Sigmoid colon (tissue), 6 donors: ENCODE measurements at regions not wholly inside any gene's neighbourhood (a gene's known extent, or its start where the extent isn't known, plus 50 kb on each side); places are given as distances from the start of the nearest gene placed in this dataset.
A peak's percentile ranks its signal among the peaks of the same experiment; 100 is the strongest.

ENCODE experiments used
- DNase-seq: peaks from one replicate; pipeline ENCODE4 v3.0.0-alpha.2; 2019
- H3K27ac ChIP-seq, 4 donors: fragments of 200-600 bp; sonication (generic); one replicate each; pipeline ENCODE4 v1.5.1; 2016 to 2019; ENCODE audit warnings: mild to moderate bottlenecking in 1 of 4
- H3K27me3 ChIP-seq, 3 donors: fragments of 200-600 bp; sonication (generic); one replicate each; pipeline ENCODE4 v1.5.1; 2019; ENCODE audit warnings: mild to moderate bottlenecking in 1 of 3
- H3K36me3 ChIP-seq, 4 donors: fragments of 200-600 bp; sonication (generic); one replicate each; pipeline ENCODE4 v1.5.1; 2016 to 2019
- H3K4me1 ChIP-seq, 4 donors: fragments of 200-600 bp; sonication (generic); one replicate each; pipeline ENCODE4 v1.5.1; 2017 to 2019
- H3K4me3 ChIP-seq, 4 donors: fragments of 200-600 bp; sonication (generic); one replicate each; pipeline ENCODE4 v1.5.1; 2017 to 2019; ENCODE audit warnings: mild to moderate bottlenecking in 2 of 4, moderate library complexity in 1 of 4
- H3K9me3 ChIP-seq, 4 donors: fragments of 200-600 bp in 3 of 4; sonication (generic) in 3 of 4; one replicate each; pipeline versions ENCODE4 v1.5.1 to v1.6.1; 2013 to 2019
- CTCF ChIP-seq, 4 experiments: fragments of 450-650 bp in 3 of 4; fragments of 200-600 bp in 1 of 4; IDR thresholded peaks; one replicate each; pipeline ENCODE4 v1.5.1; 2016 to 2019; ENCODE audit warnings: antibody characterized with exemption in 4 of 4, mild to moderate bottlenecking in 3 of 4, moderate library complexity in 2 of 4
- EP300 ChIP-seq, 4 donors: sonication (generic); formaldehyde crosslinking; IDR thresholded peaks; one replicate each; pipeline ENCODE4 v1.6.1; 2017; ENCODE audit warnings: antibody characterized with exemption in 4 of 4
- POLR2A ChIP-seq, 2 donors: fragments of 450-650 bp; IDR thresholded peaks; one replicate each; pipeline ENCODE4 v1.6.1; 2016; ENCODE audit warnings: antibody characterized with exemption in 2 of 2, mild to moderate bottlenecking in 2 of 2, moderate library complexity in 2 of 2
- POLR2AphosphoS5 ChIP-seq, 4 donors: sonication (generic); formaldehyde crosslinking; IDR thresholded peaks; one replicate each; pipeline ENCODE4 v1.6.1; 2017; ENCODE audit warnings: antibody characterized with exemption in 4 of 4
- WGBS, 2 donors: extraction: QIAGEN DNeasy Blood & Tissue Kit; methylation state at CpG; one replicate each; pipeline ENCODE4 v1.1.7; 2013; 5-methylcytosine and 5-hydroxymethylcytosine counted together
- intact Hi-C: fragments of 100-400 bp; cut with DNase I; formaldehyde crosslinking; loops from one replicate; pipeline ENCODE4 v1.15.1; 2023
- donor health status: healthy with polysubstance abuse.
- donor health status: healthy.

- Histone ChIP-seq H3K27me3 (no peaks in the 10 kb centered on the region), H3K9me3 (peaks cover 5 to 11% (median 9%) of the 10 kb centered on the region in 4 donors), H3K36me3 (peaks cover 0 to 3% (median 0%) of the 10 kb centered on the region in 4 donors), H3K27ac (no peak overlapping the region), H3K4me3 (no peak overlapping the region), H3K4me1 (no peaks in the 10 kb centered on the region)
- intact Hi-C loops, result no loop called here
- TF ChIP-seq POLR2AphosphoS5 (IDR thresholded peaks at IDR 0.05) (no peak), POLR2A (IDR thresholded peaks at IDR 0.05) (no peak), EP300 (IDR thresholded peaks at IDR 0.05) (no peak), CTCF (IDR thresholded peaks at IDR 0.05) (no peak)
- DNase-seq, result no peak
- 94 to 96% methylated on average over 1 of the region's 1 CpG for WGBS, 2 donors
Observed at GRCh38 chr6:159617444-159617843, 75.6 kb downstream of the SOD2 start.

DNA sequence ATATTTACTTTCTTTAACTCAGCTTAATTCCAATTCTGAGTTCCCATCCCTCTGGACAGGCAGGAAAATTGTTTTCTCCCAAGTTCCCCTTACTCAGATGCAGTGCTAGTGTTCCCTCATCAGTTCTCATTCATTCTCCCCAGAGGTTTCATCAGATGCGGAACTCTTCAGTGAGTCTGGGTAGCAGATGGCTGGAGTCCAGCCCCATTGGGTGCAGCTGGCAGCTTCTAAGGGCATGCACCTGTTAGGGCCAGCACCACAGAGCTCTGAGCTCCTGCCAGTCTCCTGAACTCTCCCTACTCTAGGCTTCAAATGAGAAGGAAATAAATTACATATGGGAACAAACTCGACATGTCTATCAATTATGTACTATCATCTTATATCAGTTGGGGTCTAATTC lies 76.6 kb downstream of the SOD2 start:
- no peak for DNase-seq
- Histone ChIP-seq H3K36me3 (peaks cover 0 to 3% (median 0%) of the 10 kb centered on the region in 4 donors), H3K27ac (no peak overlapping the region), H3K4me1 (no peaks in the 10 kb centered on the region), H3K27me3 (no peaks in the 10 kb centered on the region), H3K4me3 (no peak overlapping the region), H3K9me3 (peaks cover 5 to 11% (median 9%) of the 10 kb centered on the region in 4 donors)
- 83 to 91% methylated on average over 2 of the region's 2 CpGs for WGBS, 2 donors
- TF ChIP-seq POLR2A (IDR thresholded peaks at IDR 0.05) (no peak), EP300 (IDR thresholded peaks at IDR 0.05) (no peak), POLR2AphosphoS5 (IDR thresholded peaks at IDR 0.05) (no peak), CTCF (IDR thresholded peaks at IDR 0.05) (no peak)
- intact Hi-C loops, result no loop called here

GRCh38 chr6:159615918-159616317 lies 77.1 kb downstream of the SOD2 start:
- TF ChIP-seq EP300 (IDR thresholded peaks at IDR 0.05), result no peak
- no peak for TF ChIP-seq CTCF (IDR thresholded peaks at IDR 0.05)
- no peak for TF ChIP-seq POLR2A (IDR thresholded peaks at IDR 0.05)
- Histone ChIP-seq H3K9me3 (peaks cover 5 to 11% (median 9%) of the 10 kb centered on the region in 4 donors), H3K4me1 (no peaks in the 10 kb centered on the region), H3K27ac (no peak overlapping the region), H3K27me3 (no peaks in the 10 kb centered on the region), H3K36me3 (peaks cover 0 to 3% (median 0%) of the 10 kb centered on the region in 4 donors), H3K4me3 (no peak overlapping the region)
- 68 to 85% methylated on average over 3 of the region's 3 CpGs for WGBS, 2 donors
- no peak for DNase-seq
- intact Hi-C loops, result no loop called here

DNA sequence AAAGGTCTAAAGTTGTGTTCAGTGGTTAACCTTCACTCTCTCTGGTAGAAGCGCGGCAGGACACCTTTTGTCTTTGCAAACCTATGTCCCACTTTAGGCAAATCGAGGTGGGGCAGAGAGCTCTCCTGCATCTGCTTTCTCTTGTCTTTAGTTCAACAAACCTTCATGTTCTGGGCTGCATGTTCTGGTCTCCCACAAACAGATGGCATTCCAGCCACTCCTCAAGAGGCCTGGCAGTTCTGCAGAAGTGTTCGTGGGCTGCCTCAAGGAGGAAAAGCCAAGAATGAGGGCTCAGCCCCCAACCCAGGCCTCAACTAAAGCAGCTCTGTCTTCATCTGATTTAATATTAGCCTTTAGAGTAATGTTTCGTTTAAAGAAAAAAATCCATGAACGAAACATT lies 82.2 kb downstream of the SOD2 start:
- TF ChIP-seq POLR2AphosphoS5 (IDR thresholded peaks at IDR 0.05) (no peak), CTCF (IDR thresholded peaks at IDR 0.05) (no peak), POLR2A (IDR thresholded peaks at IDR 0.05) (no peak), EP300 (IDR thresholded peaks at IDR 0.05) (no peak)
- H3K36me3 ChIP-seq, result no peaks in the 10 kb centered on the region
- no peak overlapping the region for H3K4me3 ChIP-seq
- intact Hi-C loops, result no loop called here
- H3K9me3 ChIP-seq, result no peaks in the 10 kb centered on the region
- H3K27ac ChIP-seq, result no peak overlapping the region
- 88 to 89% methylated on average over 6 of the region's 6 CpGs for WGBS, 2 donors
- no peaks in the 10 kb centered on the region for H3K27me3 ChIP-seq
- H3K4me1 ChIP-seq, result no peaks in the 10 kb centered on the region
- DNase-seq, result no peak

- Histone ChIP-seq H3K4me3 (no peak overlapping the region), H3K36me3 (no peaks in the 10 kb centered on the region), H3K4me1 (no peaks in the 10 kb centered on the region), H3K27me3 (no peaks in the 10 kb centered on the region), H3K27ac (no peak overlapping the region), H3K9me3 (no peaks in the 10 kb centered on the region)
- intact Hi-C loops, result no loop called here
- TF ChIP-seq EP300 (IDR thresholded peaks at IDR 0.05), result no peak
- peak in 1 of 4 donors; percentile 35 for TF ChIP-seq POLR2AphosphoS5 (IDR thresholded peaks at IDR 0.05)
- no peak for DNase-seq
- WGBS, 2 donors, result 62 to 65% methylated on average over 2 of the region's 2 CpGs
Observed at GRCh38 chr6:159609652-159610178, 83.3 kb downstream of the SOD2 start.
